ENCODE measurements at regions not wholly inside any gene's neighbourhood (a gene's known extent, or its start where the extent isn't known, plus 50 kb on each side); places are given as distances from the start of the nearest gene placed in this dataset.

- Histone ChIP-seq H3K4me3 (no peak overlapping the region), H3F3A (replicated peaks; ENCODE audit: low read depth) (no peaks in the 10 kb centered on the region), H3K36me3 (ENCODE audit: insufficient read depth) (peaks cover 35% of the 10 kb centered on the region), H3K4me2 (no peak overlapping the region), H3K27ac (ENCODE audit: low read depth) (no peak overlapping the region), H3K79me2 (replicated peaks; ENCODE audit: insufficient read depth) (no peaks in the 10 kb centered on the region), H3K27me3 (ENCODE audit: insufficient read depth) (0 out of 2 replicates have a peak, but pooled peaks cover 4% of the 10 kb centered on the region), H3K9me2 (ENCODE audit: insufficient read depth) (no peaks in the 10 kb centered on the region), H3K4me1 (ENCODE audit: insufficient read depth) (no peaks in the 10 kb centered on the region), H4K20me1 (replicated peaks; ENCODE audit: insufficient read depth) (no peaks in the 10 kb centered on the region), H2AFZ (no peak overlapping the region)
- DNase-seq (ENCODE audit: low spot score) (no peak), ATAC-seq (no peak)
- no peak for TF ChIP-seq EZH2 (IDR thresholded peaks at IDR 0.05; ENCODE audit: low read depth, unreplicated experiment)
- TF ChIP-seq NANOG (IDR thresholded peaks at IDR 0.05; ENCODE audit: borderline replicate concordance): no peak
- TF ChIP-seq REST (IDR thresholded peaks at IDR 0.05; ENCODE audit: unreplicated experiment): no peak
- no peak for TF ChIP-seq JUNB (IDR thresholded peaks at IDR 0.05; ENCODE audit: unreplicated experiment)
- TF ChIP-seq ZNF331 (CRISPR knock-in tag; IDR thresholded peaks at IDR 0.05; ENCODE audit: low read depth): no peak
- TF ChIP-seq STAT1 (IDR thresholded peaks at IDR 0.05; ENCODE audit: unreplicated experiment): no peak
- no peak for TF ChIP-seq POLR2AphosphoS5 (IDR thresholded peaks at IDR 0.05; ENCODE audit: low read depth)
- TF ChIP-seq ZNF114 (CRISPR knock-in tag; IDR thresholded peaks at IDR 0.05): no peak
- TF ChIP-seq CREB1 (CRISPR knock-in tag; IDR thresholded peaks at IDR 0.05; ENCODE audit: low read depth): no peak
- TF ChIP-seq ZNF462 (CRISPR knock-in tag; IDR thresholded peaks at IDR 0.05): no peak
- TF ChIP-seq CTCF (conservative IDR thresholded peaks at IDR 0.05; ENCODE audit: low read depth in 2 of 2): no peak
- no peak for TF ChIP-seq ETS1 (IDR thresholded peaks at IDR 0.05)
- no peak for TF ChIP-seq EZH2phosphoT487 (IDR thresholded peaks at IDR 0.05; ENCODE audit: unreplicated experiment)
- peaks cover 2% of the 10 kb centered on the region for H3K27me3 Mint-ChIP-seq (ENCODE audit: insufficient read depth, low read depth, poor library complexity)
- no peak overlapping the region for H3K27ac Mint-ChIP-seq
- H3K4me3 Mint-ChIP-seq: no peak overlapping the region
- H3K4me1 Mint-ChIP-seq: no peaks in the 10 kb centered on the region
- H3K36me3 Mint-ChIP-seq (ENCODE audit: low read depth): peaks cover 15% of the 10 kb centered on the region
- no peaks in the 10 kb centered on the region; the same call in 1 of the 3 replicates for H3K9me3 Mint-ChIP-seq
These were observed 185.0 kb downstream of the OR4M2 start for GRCh38 chr15:22265056-22265945.

Data from GM23338 (cell line).